Loucy (cell line): ENCODE measurements at regions not wholly inside any gene's neighbourhood (a gene's known extent, or its start where the extent isn't known, plus 50 kb on each side); places are given as distances from the start of the nearest gene placed in this dataset.

Source experiments
- H2AFZ ChIP-seq: fragments of 200-600 bp; sonication (generic); 2 replicates; pipeline ENCODE4 v1.6.0; 2016; ENCODE audit warnings: antibody characterized with exemption, mild to moderate bottlenecking, low read length, moderate library complexity
- H3F3A ChIP-seq: fragments of 200-600 bp; 2 replicates; pipeline ENCODE4 v1.6.0; 2016; ENCODE audit warnings: antibody characterized with exemption, low read depth, mild to moderate bottlenecking
- H3K27me3 ChIP-seq: fragments of 200-600 bp; sonication (generic); 2 replicates; pipeline ENCODE4 v1.6.1; 2014; ENCODE audit warnings: low read length, mild to moderate bottlenecking; ENCODE audit not compliant: insufficient read depth, poor library complexity, severe bottlenecking
- H3K36me3 ChIP-seq: fragments of 200-600 bp; sonication (generic); 2 replicates; pipeline ENCODE4 v1.6.1; 2016; ENCODE audit warnings: low read length; ENCODE audit not compliant: insufficient read depth
- H3K4me1 ChIP-seq: fragments of 200-600 bp; sonication (generic); 2 replicates; pipeline ENCODE4 v1.5.1; 2014; ENCODE audit warnings: low read length, mild to moderate bottlenecking; ENCODE audit not compliant: insufficient read depth, poor library complexity, severe bottlenecking
- H3K4me2 ChIP-seq: fragments of 200-600 bp; sonication (generic); 2 replicates; pipeline ENCODE4 v1.6.0; 2014; ENCODE audit warnings: antibody characterized with exemption, low read length, low read depth, mild to moderate bottlenecking; ENCODE audit not compliant: poor library complexity, severe bottlenecking
- H3K4me3 ChIP-seq: fragments of 200-600 bp; sonication (generic); 2 replicates; pipeline ENCODE4 v1.5.1; 2014; ENCODE audit warnings: low read length, mild to moderate bottlenecking, mixed read lengths; ENCODE audit not compliant: poor library complexity, severe bottlenecking
- H3K79me2 ChIP-seq: fragments of 200-600 bp; sonication (generic); 2 replicates; pipeline ENCODE4 v1.6.1; 2014; ENCODE audit warnings: low read length; ENCODE audit not compliant: insufficient read depth
- H3K9ac ChIP-seq: fragments of 200-600 bp; sonication (generic); 2 replicates; pipeline ENCODE4 v1.6.0; 2014; ENCODE audit warnings: mild to moderate bottlenecking, low read depth, low read length, moderate library complexity; ENCODE audit not compliant: poor library complexity, severe bottlenecking
- H3K9me2 ChIP-seq: fragments of 200-600 bp; sonication (generic); replicated peaks from 2 replicates; pipeline ENCODE4 v1.6.1; 2016; ENCODE audit warnings: low read depth, low read length, mixed read lengths
- H3K9me3 ChIP-seq: fragments of 200-600 bp; sonication (generic); 2 replicates; pipeline ENCODE4 v1.6.1; 2014; ENCODE audit warnings: mild to moderate bottlenecking, antibody characterized with exemption, low read length, low read depth; ENCODE audit not compliant: insufficient read depth
- H4K20me1 ChIP-seq: fragments of 200-600 bp; sonication (generic); 2 replicates; pipeline ENCODE4 v1.6.0; 2014; ENCODE audit warnings: antibody characterized with exemption, low read length, mild to moderate bottlenecking; ENCODE audit not compliant: insufficient read depth, poor library complexity, severe bottlenecking
- EZH2phosphoT487 ChIP-seq: fragments of 200-600 bp; IDR thresholded peaks from 2 replicates; pipeline ENCODE4 v1.6.1; 2018; ENCODE audit warnings: antibody characterized with exemption, mild to moderate bottlenecking, moderate library complexity, borderline replicate concordance
- TF ChIP-seq, protein P1 (sequence below): fragments of 200-600 bp; sonication (generic); conservative IDR thresholded peaks from 2 replicates; pipeline ENCODE4 v1.5.1; 2014; ENCODE audit warnings: mild to moderate bottlenecking, antibody characterized with exemption, low read length

GRCh38 chr12:123083661-123084571 lies 67.0 kb downstream of the PITPNM2 start:
- Histone ChIP-seq H3K36me3 (no peaks in the 10 kb centered on the region), H3F3A (no peaks in the 10 kb centered on the region), H3K4me3 (no peak overlapping the region), H3K4me2 (no peak overlapping the region), H3K9me3 (no peaks in the 10 kb centered on the region), H3K9ac (no peak overlapping the region), H3K9me2 (no peaks in the 10 kb centered on the region), H3K79me2 (no peaks in the 10 kb centered on the region), H3K4me1 (peaks cover 2% of the 10 kb centered on the region), H4K20me1 (no peaks in the 10 kb centered on the region), H2AFZ (no peak overlapping the region), H3K27me3 (no peaks in the 10 kb centered on the region)
- TF ChIP-seq, protein P1, sequence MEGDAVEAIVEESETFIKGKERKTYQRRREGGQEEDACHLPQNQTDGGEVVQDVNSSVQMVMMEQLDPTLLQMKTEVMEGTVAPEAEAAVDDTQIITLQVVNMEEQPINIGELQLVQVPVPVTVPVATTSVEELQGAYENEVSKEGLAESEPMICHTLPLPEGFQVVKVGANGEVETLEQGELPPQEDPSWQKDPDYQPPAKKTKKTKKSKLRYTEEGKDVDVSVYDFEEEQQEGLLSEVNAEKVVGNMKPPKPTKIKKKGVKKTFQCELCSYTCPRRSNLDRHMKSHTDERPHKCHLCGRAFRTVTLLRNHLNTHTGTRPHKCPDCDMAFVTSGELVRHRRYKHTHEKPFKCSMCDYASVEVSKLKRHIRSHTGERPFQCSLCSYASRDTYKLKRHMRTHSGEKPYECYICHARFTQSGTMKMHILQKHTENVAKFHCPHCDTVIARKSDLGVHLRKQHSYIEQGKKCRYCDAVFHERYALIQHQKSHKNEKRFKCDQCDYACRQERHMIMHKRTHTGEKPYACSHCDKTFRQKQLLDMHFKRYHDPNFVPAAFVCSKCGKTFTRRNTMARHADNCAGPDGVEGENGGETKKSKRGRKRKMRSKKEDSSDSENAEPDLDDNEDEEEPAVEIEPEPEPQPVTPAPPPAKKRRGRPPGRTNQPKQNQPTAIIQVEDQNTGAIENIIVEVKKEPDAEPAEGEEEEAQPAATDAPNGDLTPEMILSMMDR = no peak
- no peak for TF ChIP-seq EZH2phosphoT487

- Histone ChIP-seq H3K9me2 (no peaks in the 10 kb centered on the region), H4K20me1 (no peaks in the 10 kb centered on the region), H2AFZ (no peak overlapping the region), H3K79me2 (no peaks in the 10 kb centered on the region), H3K4me1 (peaks cover 8% of the 10 kb centered on the region), H3K36me3 (no peaks in the 10 kb centered on the region), H3K9ac (no peak overlapping the region), H3K4me3 (no peak overlapping the region), H3K4me2 (no peak overlapping the region), H3K9me3 (no peaks in the 10 kb centered on the region), H3K27me3 (no peaks in the 10 kb centered on the region), H3F3A (no peaks in the 10 kb centered on the region)
- TF ChIP-seq EZH2phosphoT487 = no peak
- TF ChIP-seq, protein P1 = no peak
These were observed 70.3 kb downstream of the PITPNM2 start for GRCh38 chr12:123080634-123081033.

DNA sequence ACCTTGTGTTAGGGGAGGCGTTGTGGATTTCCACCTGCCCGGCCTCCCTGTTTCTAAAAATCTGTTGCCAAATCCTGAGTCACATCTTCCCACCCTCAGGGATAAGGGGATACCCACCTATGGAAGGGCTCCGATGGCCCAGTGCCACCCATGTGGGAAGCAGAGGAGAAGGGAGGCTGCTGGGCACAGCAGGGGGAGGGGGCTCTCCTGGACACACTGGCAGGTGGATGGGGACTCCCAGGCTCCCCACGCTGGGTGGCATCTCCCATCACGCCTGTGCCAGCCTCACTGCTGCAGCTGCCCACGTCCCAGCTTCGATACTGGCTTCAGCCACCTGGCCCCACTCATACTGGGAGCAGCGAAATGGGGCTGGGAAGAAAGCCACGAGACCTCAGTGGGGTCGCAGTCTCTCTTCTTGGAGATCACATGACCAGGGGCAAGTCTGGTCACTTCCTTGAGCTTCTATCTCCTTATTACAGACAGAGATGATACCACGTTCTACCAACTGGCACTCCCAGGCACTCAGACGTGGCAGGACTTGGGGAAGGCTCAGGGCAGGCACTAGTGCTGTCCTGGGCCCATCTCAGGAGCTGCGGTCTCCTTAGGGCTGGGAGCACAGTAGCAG lies 72.2 kb downstream of the PITPNM2 start:
- H3K9me3 ChIP-seq = no peaks in the 10 kb centered on the region
- no peaks in the 10 kb centered on the region for H3K9me2 ChIP-seq
- no peaks in the 10 kb centered on the region for H3K27me3 ChIP-seq
- H3K36me3 ChIP-seq = no peaks in the 10 kb centered on the region
- H3F3A ChIP-seq = no peaks in the 10 kb centered on the region
- H3K9ac ChIP-seq = no peak overlapping the region
- no peak overlapping the region for H3K4me2 ChIP-seq
- no peaks in the 10 kb centered on the region for H4K20me1 ChIP-seq
- no peak overlapping the region for H2AFZ ChIP-seq
- TF ChIP-seq EZH2phosphoT487 = no peak
- TF ChIP-seq, protein P1 = no peak
- H3K4me1 ChIP-seq = peaks cover 15% of the 10 kb centered on the region
- no peaks in the 10 kb centered on the region for H3K79me2 ChIP-seq
- no peak overlapping the region for H3K4me3 ChIP-seq
